NCI-H1417 (cell line): ENCODE measurements at regions not wholly inside any gene's neighbourhood (a gene's known extent, or its start where the extent isn't known, plus 50 kb on each side); places are given as distances from the start of the nearest gene placed in this dataset.
"Not testable (repeated sequence)": the region's sequence is repeated elsewhere in the genome, so short reads cannot be mapped to it uniquely, and the experiment has no call there.

Source experiments
- DNase-seq, 3 experiments: peaks; one replicate each; lab custom pipeline; 2025; lab: John Stamatoyannopoulos, UW

- DNase-seq, result not testable (repeated sequence)
Measured at GRCh38 chr7:150193866-150194265, 129.3 kb upstream of the LRRC61 start.
